ENCODE measurements at regions not wholly inside any gene's neighbourhood (a gene's known extent, or its start where the extent isn't known, plus 50 kb on each side); places are given as distances from the start of the nearest gene placed in this dataset.

DNA sequence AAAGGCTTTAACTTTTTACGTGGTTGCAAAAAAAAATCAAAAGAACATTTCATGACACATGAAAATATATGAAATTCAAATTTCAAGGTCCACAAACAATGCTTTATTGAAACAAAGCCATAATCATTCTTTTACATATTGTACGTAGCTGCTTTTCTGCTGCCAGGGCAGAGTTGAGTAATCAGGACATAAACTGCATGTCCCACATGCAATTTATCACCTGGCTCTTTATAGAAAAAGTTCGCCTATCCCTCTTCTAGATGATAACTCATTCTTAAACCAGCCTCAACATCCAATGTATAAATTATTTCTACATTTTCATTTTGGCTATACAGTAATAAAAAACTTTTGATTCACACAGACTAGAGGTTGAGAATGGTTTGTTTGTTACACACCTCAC is 154.9 kb downstream of the AXIN2 start:
- DNase-seq (ENCODE audit: low spot score) = no peak

DNA sequence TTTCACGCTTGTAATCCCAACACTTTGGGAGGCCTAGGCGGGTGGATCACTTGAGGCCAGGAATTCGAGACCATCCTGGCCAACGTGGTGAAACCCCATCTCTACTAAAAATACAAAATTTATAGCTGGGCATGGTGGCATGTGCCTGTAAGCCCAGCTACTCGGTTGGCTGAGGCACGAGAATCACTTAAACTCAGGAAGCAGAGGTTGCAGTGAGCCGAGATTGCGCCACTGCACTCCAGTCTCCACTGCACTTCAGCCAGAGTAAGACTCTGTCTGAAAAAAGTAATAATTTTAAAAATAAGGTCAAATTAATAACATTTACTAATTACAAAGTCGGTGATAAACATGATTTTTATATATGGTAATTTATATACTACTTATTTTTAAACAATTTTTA is 155.9 kb downstream of the AXIN2 start:
- DNase-seq (ENCODE audit: low spot score) = no peak

DNA sequence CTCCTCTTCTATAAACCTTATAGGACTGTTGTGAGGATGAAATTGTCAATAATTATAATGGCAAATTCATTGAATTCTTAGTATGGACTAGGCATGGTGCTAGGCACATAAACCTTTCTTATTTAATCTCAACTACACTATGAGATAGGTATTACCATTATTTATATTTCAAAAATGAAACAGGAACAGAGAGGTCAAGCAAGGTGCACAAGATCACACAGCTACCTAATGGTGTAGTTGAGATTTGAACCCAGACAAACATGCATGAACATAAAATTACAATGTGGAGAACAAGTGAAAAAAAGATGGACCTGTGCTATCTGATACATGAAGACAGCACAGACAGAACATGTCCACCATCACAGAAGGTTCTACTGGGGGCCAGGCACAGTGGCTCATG is 156.7 kb downstream of the AXIN2 start:
- no peak for DNase-seq (ENCODE audit: low spot score)

GRCh38 chr17:65403626-65404025 is 157.8 kb downstream of the AXIN2 start:
- DNase-seq (ENCODE audit: low spot score) = no peak

DNA sequence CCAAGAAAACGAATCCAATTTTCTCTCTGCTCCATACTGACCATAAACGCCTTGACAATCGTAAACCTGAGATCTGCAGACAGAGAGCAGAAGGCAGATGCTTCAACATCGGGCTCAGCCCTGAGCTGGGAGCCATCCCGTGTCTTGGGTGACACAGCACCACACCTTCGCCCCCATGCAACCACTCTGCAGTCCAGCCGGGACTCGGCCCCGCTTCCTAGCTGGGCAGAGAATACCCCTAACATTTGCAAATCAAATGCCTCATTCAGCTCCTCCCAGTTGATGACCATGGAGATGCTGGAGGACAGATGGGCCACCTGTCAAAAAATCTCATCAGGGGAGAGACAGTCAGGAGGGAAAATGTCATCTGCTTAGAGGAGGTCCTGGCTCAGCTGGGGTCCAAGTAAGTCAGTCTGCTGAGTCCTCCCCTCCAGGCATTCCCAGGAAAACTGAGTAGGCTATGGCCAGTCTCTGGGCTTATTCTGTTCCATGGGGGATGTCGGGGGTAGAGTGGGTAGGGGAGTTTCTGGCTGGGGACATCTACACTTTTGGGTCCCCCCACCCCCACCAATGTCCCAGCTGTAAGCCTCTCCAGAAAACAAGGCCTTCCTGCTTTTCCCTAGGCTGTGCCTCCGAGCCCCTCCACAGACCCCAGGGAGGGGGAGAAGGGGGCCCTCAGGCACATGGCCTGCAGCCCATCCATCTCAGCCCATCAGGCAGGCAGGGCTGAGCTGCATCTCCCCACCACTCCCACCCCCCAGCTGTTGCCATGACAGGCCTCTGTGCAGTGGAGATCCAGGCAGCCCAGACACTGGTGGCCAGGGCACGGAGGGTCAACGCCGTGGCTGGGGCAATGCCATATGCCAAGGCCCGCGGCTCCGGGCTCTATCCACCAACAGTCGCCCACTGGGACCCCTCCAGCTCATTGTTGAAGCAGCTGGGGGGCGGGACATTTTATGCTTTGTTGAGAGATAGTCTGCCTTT is 158.6 kb downstream of the AXIN2 start:
- DNase-seq (ENCODE audit: low spot score) = no peak

DNA sequence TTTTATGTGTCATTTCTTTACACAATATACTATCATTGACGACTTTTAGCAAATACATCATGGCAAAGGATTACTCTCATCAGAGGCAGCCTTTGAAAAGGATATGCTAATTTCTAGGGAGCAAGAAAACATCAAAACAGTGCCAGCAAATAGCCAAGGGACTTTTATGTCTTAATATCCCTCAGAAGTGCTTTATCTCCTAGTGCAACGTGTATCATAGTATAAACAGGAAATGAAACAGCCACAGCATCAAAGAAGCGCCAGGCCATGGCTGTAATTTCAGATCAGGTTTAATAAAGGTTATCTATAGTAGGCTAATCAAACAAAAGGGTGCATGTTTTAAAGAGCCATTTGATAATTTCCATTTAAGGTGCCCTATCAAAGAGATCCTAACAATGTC is 159.9 kb downstream of the AXIN2 start:
- no peak for DNase-seq (ENCODE audit: low spot score)

- DNase-seq (ENCODE audit: low spot score) = no peak
These were observed 160.7 kb downstream of the AXIN2 start for GRCh38 chr17:65400701-65401100.

DNA sequence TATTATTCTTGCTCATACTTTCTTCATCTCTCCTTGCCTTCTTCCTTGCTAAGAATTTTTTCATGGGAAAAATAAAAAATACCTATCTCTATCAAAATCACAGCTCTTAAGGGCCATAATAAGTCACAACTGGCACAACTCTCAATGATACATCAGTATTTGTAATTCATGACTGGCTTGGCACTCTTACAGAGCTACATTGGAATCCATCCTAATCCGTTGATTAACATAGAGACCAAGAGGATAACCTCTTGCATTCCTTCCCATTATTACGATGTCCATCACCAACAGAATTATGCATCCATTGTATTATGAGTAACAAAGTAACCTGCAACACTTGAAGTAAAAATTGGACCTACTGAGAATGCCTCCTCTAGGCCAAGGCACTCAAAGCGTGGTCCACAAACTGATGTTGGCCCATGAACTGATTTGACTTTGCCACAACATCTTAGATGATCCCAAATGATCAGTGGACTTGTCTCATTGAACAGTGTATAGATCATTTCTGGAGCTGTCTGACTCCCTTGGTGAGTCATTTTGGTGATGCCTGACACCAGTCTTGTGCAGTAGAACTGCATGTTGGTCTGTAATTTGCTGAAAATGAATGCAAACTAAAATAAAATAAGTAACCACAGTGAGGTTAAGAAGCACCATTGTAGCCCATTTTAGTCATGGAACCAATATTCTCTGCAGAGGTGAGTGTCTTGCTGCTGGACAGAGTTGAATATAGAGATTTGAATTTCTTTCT is 163.2 kb downstream of the AXIN2 start:
- DNase-seq (ENCODE audit: low spot score) = no peak

GRCh38 chr17:65395924-65396323 is 165.5 kb downstream of the AXIN2 start:
- no peak for DNase-seq (ENCODE audit: low spot score)

DNA sequence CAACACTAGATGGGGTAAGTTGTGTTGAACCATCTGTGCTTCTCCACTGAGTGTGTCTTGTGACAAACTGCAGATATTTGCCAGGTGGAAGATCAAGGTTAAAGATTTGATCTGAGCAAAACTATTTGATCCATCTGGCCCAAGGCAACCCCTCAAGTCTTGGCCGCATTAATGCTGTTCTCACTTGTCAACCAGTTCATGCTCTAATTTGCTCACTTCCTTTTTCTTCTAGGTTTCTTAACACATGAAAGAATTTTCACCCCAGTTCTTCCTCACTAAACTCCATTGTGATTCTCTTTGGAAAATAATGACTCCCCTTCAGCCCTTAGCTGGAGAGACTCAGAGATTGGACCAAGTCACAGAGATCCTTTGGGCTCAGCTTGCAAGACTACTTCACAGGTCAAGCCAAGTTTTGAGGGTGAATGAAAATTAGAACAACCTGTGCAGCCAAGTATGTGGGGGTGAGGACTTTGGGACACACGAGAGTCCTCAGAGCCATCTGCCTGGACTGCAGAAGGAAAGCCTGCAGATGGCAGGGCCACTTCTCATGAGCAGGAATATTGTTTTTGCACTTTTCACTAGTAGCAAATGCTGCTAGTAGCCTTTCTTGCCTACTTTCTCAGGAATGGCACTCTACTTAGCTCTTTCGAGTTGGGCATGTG is 166.5 kb downstream of the AXIN2 start:
- no peak for DNase-seq (ENCODE audit: low spot score)

- DNase-seq (ENCODE audit: low spot score) = no peak
These were observed 167.9 kb downstream of the AXIN2 start for GRCh38 chr17:65393514-65393913.

GRCh38 chr17:65389949-65390348 is 171.5 kb downstream of the AXIN2 start:
- no peak for DNase-seq (ENCODE audit: low spot score)

DNA sequence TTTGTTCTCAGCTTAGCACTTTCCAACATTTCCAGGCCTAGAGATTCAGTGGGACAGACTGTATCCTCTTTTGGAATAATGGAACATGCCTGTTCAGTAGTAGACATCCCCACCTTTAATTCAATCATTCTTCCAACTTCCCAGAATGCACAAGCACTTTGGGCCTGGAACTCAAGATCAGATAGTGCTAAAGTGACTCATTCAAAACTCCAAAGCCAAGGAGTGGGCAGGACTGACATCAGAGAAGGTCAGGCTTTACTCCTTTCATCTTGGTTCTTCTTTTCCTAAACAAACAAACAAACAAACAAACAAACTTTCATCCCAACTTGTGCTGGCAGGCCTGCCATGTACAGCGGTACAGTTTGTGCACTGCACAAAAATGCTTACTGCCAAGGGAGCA is 172.0 kb downstream of the AXIN2 start:
- DNase-seq (ENCODE audit: low spot score) = no peak

GRCh38 chr17:65388911-65389310 is 172.5 kb downstream of the AXIN2 start:
- DNase-seq (ENCODE audit: low spot score) = no peak

GRCh38 chr17:65387322-65387721 is 174.1 kb downstream of the AXIN2 start:
- no peak for DNase-seq (ENCODE audit: low spot score)

GRCh38 chr17:65385726-65386125 is 175.7 kb downstream of the AXIN2 start:
- DNase-seq (ENCODE audit: low spot score) = no peak

- no peak for DNase-seq (ENCODE audit: low spot score)
These were observed 176.4 kb downstream of the AXIN2 start for GRCh38 chr17:65385071-65385470.

GRCh38 chr17:65381152-65381551 is 180.3 kb downstream of the AXIN2 start:
- DNase-seq (ENCODE audit: low spot score) = no peak

DNA sequence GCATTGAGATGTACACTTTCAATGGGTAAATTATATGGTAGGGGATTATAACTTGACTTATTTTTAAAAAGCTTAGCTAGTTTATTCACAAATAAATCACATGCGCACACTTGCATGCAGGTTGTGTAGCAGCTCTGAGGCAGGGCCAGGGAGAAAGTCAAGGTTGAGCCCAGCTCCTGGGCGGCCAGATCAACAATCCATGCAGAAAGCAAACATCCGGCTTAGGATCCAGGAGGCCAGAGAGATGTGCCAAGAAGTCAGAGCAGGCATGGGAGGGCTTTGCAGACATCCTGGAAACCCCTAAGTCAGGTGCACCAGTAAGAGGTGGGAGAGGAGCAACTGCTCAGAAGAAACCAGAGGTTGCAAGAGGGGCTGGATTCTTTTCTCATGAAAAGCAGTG is 186.5 kb downstream of the AXIN2 start:
- DNase-seq (ENCODE audit: low spot score) = no peak

DNA sequence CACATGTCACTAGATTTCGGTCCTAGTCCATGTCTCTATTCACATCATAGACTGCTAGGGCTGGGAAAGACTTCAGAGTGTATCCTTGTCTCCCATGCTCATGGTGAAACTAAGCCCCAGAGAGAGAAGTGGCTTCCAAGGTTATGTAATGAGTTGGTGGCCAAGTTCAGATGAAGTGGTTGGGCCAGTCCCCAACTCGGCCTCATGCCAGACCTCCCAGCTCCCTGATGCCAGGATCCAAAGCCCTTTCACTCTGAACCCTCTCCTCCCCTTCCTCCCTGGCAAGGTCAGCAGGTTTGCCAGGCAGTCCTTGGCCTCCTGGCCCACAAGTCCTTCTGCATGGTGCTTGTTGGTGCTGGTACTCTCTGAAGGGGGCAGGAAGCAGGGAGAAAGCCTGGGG is 189.7 kb downstream of the AXIN2 start:
- DNase-seq (ENCODE audit: low spot score) = no peak

GRCh38 chr17:65370669-65371131 is 190.7 kb downstream of the AXIN2 start:
- no peak for DNase-seq (ENCODE audit: low spot score)

DNA sequence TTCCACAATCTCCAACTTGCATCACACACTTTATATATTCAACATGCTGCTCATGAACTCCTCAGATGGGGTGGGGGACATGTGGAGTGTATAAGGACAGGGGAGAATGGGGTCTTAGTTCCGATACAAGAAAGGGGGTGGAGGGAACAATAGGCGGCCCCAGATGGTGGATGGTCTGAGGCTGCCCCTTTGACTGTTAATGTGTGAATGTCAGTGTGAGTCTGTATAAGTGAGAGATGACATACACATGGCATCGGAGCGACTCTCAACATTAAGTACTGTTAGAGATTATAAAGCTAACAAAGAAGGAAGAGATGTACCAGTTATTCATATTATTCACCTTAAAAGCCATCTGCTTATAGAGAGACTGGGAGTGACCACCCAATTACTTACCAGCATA is 193.1 kb downstream of the AXIN2 start:
- no peak for DNase-seq (ENCODE audit: low spot score)

All from mucosa of gallbladder (tissue), 1 donor.